Lower leg skin (tissue), 3 donors: ENCODE measurements at regions not wholly inside any gene's neighbourhood (a gene's known extent, or its start where the extent isn't known, plus 50 kb on each side); places are given as distances from the start of the nearest gene placed in this dataset.

Source experiments
- CTCF ChIP-seq, 3 donors: fragments of 450-650 bp; IDR thresholded peaks; one replicate each; pipeline ENCODE4 v1.5.1; 2016; ENCODE audit warnings: antibody characterized with exemption in 3 of 3, mild to moderate bottlenecking in 3 of 3, moderate library complexity in 2 of 3
- POLR2A ChIP-seq, 2 donors: fragments of 450-650 bp; IDR thresholded peaks; one replicate each; pipeline ENCODE4 v1.6.1; 2016 to 2017; ENCODE audit warnings: antibody characterized with exemption in 2 of 2, mild to moderate bottlenecking in 1 of 2, moderate library complexity in 1 of 2

- TF ChIP-seq POLR2A (IDR thresholded peaks at IDR 0.05) (no peak), CTCF (IDR thresholded peaks at IDR 0.05) (no peak)
These were observed 392.4 kb upstream of the TNRC6C start for GRCh38 chr17:77566151-77566550.
